RPMI7951 (cell line): ENCODE measurements at regions not wholly inside any gene's neighbourhood (a gene's known extent, or its start where the extent isn't known, plus 50 kb on each side); places are given as distances from the start of the nearest gene placed in this dataset.

Source experiments
- DNase-seq: peaks from one replicate; pipeline ENCODE4 v3.0.0-alpha.2; 2012; ENCODE audit warnings: low read depth

- DNase-seq, result peak; percentile 2
Measured at GRCh38 chr12:41932470-41932991, 212.1 kb downstream of the GXYLT1 start.

- DNase-seq, result no peak
Measured at GRCh38 chr12:41930866-41931437, 213.7 kb downstream of the GXYLT1 start.

- no peak for DNase-seq
Measured at GRCh38 chr12:41924111-41924510, 220.6 kb downstream of the GXYLT1 start.

DNA sequence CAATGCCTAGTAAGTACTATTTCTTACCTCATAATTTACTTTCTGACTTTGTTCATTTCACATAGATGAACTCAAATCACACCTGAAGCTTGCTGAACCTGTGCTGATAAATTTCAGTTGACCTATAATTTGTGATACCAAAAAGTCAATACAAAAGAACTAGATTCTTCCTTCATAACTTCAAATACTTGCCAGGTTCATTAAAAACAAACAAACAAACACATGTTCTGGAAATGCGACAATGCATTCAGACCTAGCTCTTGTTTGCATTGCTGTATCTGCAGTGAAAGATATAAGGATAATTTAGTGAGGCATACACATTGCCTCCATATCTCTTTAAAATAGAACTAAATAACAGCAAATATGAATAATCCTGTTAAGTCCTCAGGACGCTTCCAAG lies 221.3 kb downstream of the GXYLT1 start:
- DNase-seq, result no peak

- no peak for DNase-seq
Measured at GRCh38 chr12:41920355-41920754, 224.3 kb downstream of the GXYLT1 start.

GRCh38 chr12:41919526-41920261 lies 225.0 kb downstream of the GXYLT1 start:
- no peak for DNase-seq

GRCh38 chr12:41919048-41919447 lies 225.6 kb downstream of the GXYLT1 start:
- no peak for DNase-seq

GRCh38 chr12:41917938-41918341 lies 226.7 kb downstream of the GXYLT1 start:
- DNase-seq, result no peak

DNA sequence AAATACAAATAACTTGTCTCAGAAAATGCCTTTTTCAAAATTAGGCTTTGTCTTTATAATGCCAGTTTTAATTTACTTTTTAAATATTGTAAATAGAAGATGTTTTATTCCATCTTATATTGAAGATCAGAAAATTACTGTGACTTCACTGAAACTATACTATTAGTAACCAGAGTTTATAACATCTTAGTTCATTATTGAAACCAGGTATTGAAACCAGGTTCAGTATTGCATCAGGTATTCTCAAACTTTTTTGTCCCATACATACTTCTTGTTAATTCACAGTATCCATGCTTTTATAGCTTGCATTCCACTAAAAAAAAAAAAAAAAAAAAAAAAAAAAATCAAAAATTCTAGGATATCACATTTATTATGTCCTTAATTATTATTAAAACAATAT lies 227.5 kb downstream of the GXYLT1 start:
- no peak for DNase-seq

DNA sequence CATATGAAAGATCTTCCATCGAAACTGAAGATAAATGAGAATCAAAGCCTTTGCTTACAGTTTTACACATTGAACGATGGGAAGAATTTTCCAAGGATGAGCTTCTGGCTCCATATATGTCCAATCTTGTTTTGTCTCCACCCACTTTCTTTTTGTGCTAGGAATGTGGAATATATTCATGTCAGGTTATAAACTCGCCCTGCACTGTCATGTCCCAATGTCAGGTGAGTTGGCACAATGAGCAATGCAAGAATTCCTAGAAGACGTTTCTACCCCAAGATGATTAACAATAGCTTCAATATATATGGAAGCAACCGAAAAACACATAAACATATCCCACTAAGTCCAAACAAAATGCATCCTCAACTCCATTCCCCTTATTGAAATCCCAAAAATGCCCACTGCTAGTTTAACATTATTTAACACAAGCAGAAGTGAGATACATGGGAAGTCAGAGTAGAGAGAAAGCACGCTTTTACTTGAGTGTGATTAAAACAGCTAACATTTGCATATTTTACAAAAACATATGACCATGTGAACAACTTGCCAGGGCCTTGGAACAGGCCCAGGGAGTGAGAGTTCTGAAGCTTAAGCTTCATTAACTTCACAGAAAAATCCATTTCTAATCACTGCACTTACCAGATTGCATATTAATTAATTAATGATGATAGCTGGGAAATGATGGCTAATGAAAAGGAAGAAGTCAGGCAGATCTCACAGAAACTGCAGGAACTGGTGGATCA lies 233.9 kb downstream of the GXYLT1 start:
- DNase-seq, result no peak

- DNase-seq, result no peak
Measured at GRCh38 chr12:41908206-41908605, 236.5 kb downstream of the GXYLT1 start.

DNA sequence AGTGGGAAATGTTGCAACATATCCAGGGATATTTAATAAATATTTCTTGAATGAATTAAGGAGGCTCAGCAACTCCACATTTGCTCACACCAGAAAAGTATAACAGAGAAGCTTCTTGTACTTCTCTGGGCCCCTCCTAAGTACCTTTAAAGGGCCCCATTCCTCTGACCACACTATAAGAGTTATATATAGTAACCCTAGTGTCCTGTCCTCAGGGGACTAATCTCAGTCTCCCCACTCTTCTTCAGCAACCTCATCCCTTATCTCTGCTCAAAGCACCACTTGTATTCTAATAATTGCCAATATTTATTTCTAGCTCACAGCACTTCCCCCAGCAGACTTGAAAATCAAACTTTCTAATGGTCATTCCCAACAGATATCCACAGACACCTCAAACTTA lies 237.1 kb downstream of the GXYLT1 start:
- no peak for DNase-seq

- no peak for DNase-seq
Measured at GRCh38 chr12:41907021-41907420, 237.7 kb downstream of the GXYLT1 start.

GRCh38 chr12:41905759-41906297 lies 238.8 kb downstream of the GXYLT1 start:
- no peak for DNase-seq

DNA sequence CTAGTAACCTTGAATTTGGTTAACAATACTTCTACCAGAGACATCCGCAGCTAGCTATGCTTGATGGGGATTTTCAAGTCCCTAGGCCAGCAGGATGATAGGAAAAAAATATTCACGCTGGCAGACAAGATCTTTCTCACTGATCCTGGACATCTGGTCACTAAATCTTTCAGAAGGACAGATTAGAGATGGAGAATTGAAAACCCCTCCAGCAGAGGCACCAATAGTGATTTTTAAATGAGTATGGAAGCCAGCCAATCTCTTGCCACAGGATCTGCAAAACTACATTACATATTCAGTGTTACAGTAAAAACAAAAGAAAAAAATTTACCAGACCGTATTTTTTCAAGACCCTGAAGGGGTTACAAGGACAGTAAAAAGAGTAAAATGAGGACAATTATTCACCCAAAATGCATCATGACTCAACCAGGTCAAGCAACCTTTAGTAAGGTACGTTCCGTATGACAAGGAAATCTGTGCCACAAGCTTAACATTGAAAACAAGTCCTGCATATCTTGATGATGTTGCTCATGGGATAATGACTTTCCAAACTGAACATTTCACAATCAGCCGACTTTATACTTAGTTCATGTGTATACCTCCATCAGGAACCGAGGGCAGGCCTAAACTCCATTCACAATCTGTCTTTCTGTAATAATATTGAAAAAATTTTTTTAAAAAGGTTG lies 239.5 kb downstream of the GXYLT1 start:
- DNase-seq, result no peak

- DNase-seq, result no peak
Measured at GRCh38 chr12:41904041-41904440, 240.6 kb downstream of the GXYLT1 start.

- DNase-seq, result no peak
Measured at GRCh38 chr12:41903014-41903708, 241.5 kb downstream of the GXYLT1 start.

GRCh38 chr12:41899577-41899976 lies 245.1 kb downstream of the GXYLT1 start:
- no peak for DNase-seq

DNA sequence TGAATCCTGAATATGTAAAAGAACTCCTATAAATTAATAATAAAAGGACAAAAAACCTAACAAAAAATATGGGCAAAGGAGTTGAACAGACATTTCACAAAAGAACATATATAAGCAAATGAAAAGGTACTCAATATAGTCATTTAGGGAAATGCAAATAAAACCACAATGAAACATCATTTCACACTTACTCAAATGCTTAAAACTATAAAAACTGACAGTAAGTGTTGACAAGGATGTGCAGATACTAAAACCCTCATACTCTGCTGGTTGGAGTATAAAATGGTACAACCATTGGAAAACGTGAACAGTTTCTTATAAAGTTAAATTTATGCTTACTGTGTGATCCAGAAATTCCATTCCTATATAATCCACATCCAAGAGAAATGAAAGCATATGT lies 247.1 kb downstream of the GXYLT1 start:
- DNase-seq, result no peak

- DNase-seq, result no peak
Measured at GRCh38 chr12:41893491-41893890, 251.2 kb downstream of the GXYLT1 start.

DNA sequence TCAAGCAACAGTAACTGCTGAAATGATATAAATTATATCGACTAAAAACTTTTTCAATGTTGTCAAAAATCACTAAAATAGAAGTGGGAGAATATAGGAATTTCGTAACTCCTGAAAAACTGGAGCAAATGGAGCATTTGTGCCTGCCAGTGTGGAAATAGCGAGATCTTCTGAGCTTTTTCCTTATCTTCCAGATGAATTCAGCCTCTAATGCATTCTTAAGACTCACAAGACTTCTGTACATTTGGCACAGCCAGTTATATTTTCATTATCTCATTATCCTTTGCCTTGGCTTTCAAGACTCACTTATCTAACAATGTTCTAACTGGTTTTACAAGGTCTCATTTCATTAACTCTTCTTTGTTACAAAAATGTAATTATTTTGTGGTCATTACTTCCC lies 252.4 kb downstream of the GXYLT1 start:
- DNase-seq, result no peak
